PC-3 (cell line): ENCODE measurements at regions not wholly inside any gene's neighbourhood (a gene's known extent, or its start where the extent isn't known, plus 50 kb on each side); places are given as distances from the start of the nearest gene placed in this dataset.

Experiments used
- ATAC-seq: fragments of 200-7000 bp; cut with Tn5 transposase; 2 replicates; pipeline ENCODE4 v1.9.1; 2020; ENCODE audit warnings: mild to moderate bottlenecking, moderate library complexity
- BruUV-seq: library from RNA; stranded (reverse); fragments of 400-500 nt; replicated peaks from 2 replicates; lab custom pipeline; 2021; lab: Mats Ljungman, UMichigan
- CTCF ChIA-PET: fragments of 300-600 bp; sonication (Branson Sonifier 250); formaldehyde crosslinking; loops from one replicate; lab custom pipeline; 2022; ENCODE audit warnings: antibody characterized with exemption; lab: Charles Lee
- POLR2A ChIA-PET: fragments of 300-600 bp; sonication (Branson Sonifier 250); formaldehyde crosslinking; loops from one replicate; lab custom pipeline; 2022; ENCODE audit warnings: antibody characterized with exemption; ENCODE audit not compliant: unreplicated experiment; lab: Charles Lee
- DNase-seq: peaks from one replicate; pipeline ENCODE4 v3.0.0-alpha.2; 2015
- H2AFZ ChIP-seq: fragments of 300-600 bp; sonication (generic); 2 replicates; pipeline ENCODE4 v1.6.0; 2016; ENCODE audit warnings: antibody characterized with exemption, low read length
- H3F3A ChIP-seq: fragments of 300-600 bp; sonication (generic); one replicate; pipeline ENCODE4 v1.6.0; 2017; ENCODE audit warnings: antibody characterized with exemption, low read length, control low read depth, mild to moderate bottlenecking; ENCODE audit not compliant: unreplicated experiment
- H3K27ac ChIP-seq: fragments of 300-600 bp; sonication (generic); 2 replicates; pipeline ENCODE4 v1.5.1; 2016; ENCODE audit warnings: mild to moderate bottlenecking, low read length
- H3K27me3 ChIP-seq: fragments of 300-600 bp; sonication (generic); 2 replicates; pipeline ENCODE4 v1.6.1; 2016; ENCODE audit warnings: low read length, mixed read lengths
- H3K36me3 ChIP-seq: fragments of 300-600 bp; sonication (generic); 2 replicates; pipeline ENCODE4 v1.6.1; 2016; ENCODE audit warnings: low read depth, mixed run types, low read length, mixed read lengths
- H3K4me1 ChIP-seq: fragments of 300-600 bp; sonication (generic); 2 replicates; pipeline ENCODE4 v1.5.1; 2016; ENCODE audit warnings: low read length; ENCODE audit not compliant: insufficient read depth
- H3K4me2 ChIP-seq: fragments of 300-600 bp; sonication (generic); 2 replicates; pipeline ENCODE4 v1.6.0; 2016; ENCODE audit warnings: low read length
- H3K4me3 ChIP-seq: fragments of 300-600 bp; sonication (generic); 2 replicates; pipeline ENCODE4 v1.5.1; 2016; ENCODE audit warnings: mild to moderate bottlenecking, low read length, mixed read lengths
- H3K79me2 ChIP-seq: fragments of 300-600 bp; sonication (generic); 2 replicates; pipeline ENCODE4 v1.6.1; 2017; ENCODE audit warnings: low read length, mixed read lengths
- H3K9ac ChIP-seq: fragments of 300-600 bp; sonication (generic); 2 replicates; pipeline ENCODE4 v1.6.0; 2016; ENCODE audit warnings: mild to moderate bottlenecking, low read length
- H3K9me2 ChIP-seq: fragments of 300-600 bp; sonication (generic); replicated peaks from 2 replicates; pipeline ENCODE4 v1.6.1; 2016; ENCODE audit warnings: mixed run types, low read length, mixed read lengths
- H3K9me3 ChIP-seq: fragments of 300-600 bp; sonication (generic); 2 replicates; pipeline ENCODE4 v1.6.1; 2016; ENCODE audit warnings: low read length, mixed read lengths
- H4K20me1 ChIP-seq: fragments of 300-600 bp; sonication (generic); 2 replicates; pipeline ENCODE4 v1.6.1; 2016; ENCODE audit warnings: low read length, mixed read lengths
- EZH2 ChIP-seq: fragments of 300-600 bp; sonication (generic); IDR thresholded peaks from one replicate; pipeline ENCODE4 v1.6.1; 2017; ENCODE audit warnings: antibody characterized with exemption, mild to moderate bottlenecking, low read length; ENCODE audit not compliant: unreplicated experiment
- EZH2phosphoT487 ChIP-seq: fragments of 300-600 bp; sonication (generic); IDR thresholded peaks from 2 replicates; pipeline ENCODE4 v1.6.1; 2018; ENCODE audit warnings: mild to moderate bottlenecking, antibody characterized with exemption, low read length, borderline replicate concordance
- intact Hi-C: fragments of 100-400 bp; cut with micrococcal nuclease; formaldehyde crosslinking; loops from 2 replicates; pipeline ENCODE4 v1.9.0; 2023
- TF ChIP-seq, protein P1 (sequence below): fragments of 300-600 bp; sonication (generic); conservative IDR thresholded peaks from 2 replicates; pipeline ENCODE4 v1.5.1; 2017; ENCODE audit warnings: antibody characterized with exemption, low read depth, mild to moderate bottlenecking, low read length

DNA sequence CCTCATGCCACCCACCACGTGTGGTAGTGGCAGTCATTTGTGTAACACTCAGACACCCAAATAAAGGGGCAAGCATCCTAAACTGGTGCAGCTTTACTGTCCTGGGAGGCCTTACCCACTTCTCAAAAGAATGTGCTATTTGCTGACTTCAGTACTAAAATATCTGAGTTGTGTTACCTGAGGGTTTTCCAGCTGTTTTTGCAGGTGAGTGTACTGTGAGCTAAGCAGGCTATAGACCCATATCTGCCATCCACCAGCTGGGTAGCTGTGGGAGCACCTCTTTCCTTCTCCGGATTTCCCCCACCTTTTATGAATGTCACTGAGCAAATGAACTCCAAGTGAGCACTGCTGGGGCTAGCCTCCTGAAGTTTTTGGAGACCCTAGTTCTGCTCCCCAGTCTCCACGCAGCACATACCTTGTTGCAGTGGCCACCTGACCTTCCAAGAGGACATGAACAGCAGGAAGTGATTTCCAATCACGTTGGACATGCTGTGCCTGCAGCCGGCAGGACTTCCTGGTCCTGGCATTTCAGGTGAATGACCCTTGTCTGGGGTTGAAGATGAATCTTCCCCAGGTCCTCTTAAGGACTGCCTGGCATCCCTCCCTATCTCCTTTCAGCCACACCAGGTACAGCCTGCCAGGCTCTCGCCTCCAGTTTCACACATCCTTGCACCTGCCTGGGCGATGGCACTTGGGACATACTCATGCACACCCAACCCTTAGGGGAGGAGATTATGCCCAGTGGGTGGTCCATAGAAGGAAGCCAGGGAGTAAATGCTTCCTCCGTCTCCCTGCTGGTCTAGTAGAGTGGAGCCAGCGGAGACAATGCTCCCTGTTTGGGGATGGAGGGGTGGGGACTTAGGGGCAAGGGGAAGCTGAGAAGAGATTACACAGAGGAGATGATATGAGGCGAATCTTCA lies 109.5 kb upstream of the SPATA13 start:
- BruUV-seq = no TSS peak
- POLR2A ChIA-PET = interaction anchor here (0.6 kb wide), 1 partner anchor 32 kb away, joined by 3 read pairs; no protein-coding TSS in a partner anchor
- H4K20me1 ChIP-seq = no peaks in the 10 kb centered on the region
- peak overlapping the region; percentile 54 for H3K27ac ChIP-seq
- intact Hi-C loops = no loop called here
- H3K9me2 ChIP-seq = no peaks in the 10 kb centered on the region
- H3F3A ChIP-seq = no peaks in the 10 kb centered on the region
- ATAC-seq (peak; percentile 12; the same call in 1 of the 2 replicates), DNase-seq (peak; percentile 38)
- H3K79me2 ChIP-seq = no peaks in the 10 kb centered on the region
- peaks cover 34% of the 10 kb centered on the region for H3K4me1 ChIP-seq
- H3K9ac ChIP-seq = no peak overlapping the region; the same call in 1 of the 2 replicates
- TF ChIP-seq, protein P1, sequence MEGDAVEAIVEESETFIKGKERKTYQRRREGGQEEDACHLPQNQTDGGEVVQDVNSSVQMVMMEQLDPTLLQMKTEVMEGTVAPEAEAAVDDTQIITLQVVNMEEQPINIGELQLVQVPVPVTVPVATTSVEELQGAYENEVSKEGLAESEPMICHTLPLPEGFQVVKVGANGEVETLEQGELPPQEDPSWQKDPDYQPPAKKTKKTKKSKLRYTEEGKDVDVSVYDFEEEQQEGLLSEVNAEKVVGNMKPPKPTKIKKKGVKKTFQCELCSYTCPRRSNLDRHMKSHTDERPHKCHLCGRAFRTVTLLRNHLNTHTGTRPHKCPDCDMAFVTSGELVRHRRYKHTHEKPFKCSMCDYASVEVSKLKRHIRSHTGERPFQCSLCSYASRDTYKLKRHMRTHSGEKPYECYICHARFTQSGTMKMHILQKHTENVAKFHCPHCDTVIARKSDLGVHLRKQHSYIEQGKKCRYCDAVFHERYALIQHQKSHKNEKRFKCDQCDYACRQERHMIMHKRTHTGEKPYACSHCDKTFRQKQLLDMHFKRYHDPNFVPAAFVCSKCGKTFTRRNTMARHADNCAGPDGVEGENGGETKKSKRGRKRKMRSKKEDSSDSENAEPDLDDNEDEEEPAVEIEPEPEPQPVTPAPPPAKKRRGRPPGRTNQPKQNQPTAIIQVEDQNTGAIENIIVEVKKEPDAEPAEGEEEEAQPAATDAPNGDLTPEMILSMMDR = no peak
- TF ChIP-seq EZH2 (no peak), EZH2phosphoT487 (no peak)
- H3K36me3 ChIP-seq = no peaks in the 10 kb centered on the region; the same call in 1 of the 2 replicates
- H2AFZ ChIP-seq = peak overlapping the region; percentile 19; the same call in 1 of the 2 replicates
- H3K27me3 ChIP-seq = no peaks in the 10 kb centered on the region
- H3K4me3 ChIP-seq = peak overlapping the region; percentile 15; the same call in 1 of the 2 replicates
- peaks cover 10% of the 10 kb centered on the region; the same call in 1 of the 2 replicates for H3K9me3 ChIP-seq
- CTCF ChIA-PET = no interaction called here
- peak overlapping the region; percentile 72 for H3K4me2 ChIP-seq

DNA sequence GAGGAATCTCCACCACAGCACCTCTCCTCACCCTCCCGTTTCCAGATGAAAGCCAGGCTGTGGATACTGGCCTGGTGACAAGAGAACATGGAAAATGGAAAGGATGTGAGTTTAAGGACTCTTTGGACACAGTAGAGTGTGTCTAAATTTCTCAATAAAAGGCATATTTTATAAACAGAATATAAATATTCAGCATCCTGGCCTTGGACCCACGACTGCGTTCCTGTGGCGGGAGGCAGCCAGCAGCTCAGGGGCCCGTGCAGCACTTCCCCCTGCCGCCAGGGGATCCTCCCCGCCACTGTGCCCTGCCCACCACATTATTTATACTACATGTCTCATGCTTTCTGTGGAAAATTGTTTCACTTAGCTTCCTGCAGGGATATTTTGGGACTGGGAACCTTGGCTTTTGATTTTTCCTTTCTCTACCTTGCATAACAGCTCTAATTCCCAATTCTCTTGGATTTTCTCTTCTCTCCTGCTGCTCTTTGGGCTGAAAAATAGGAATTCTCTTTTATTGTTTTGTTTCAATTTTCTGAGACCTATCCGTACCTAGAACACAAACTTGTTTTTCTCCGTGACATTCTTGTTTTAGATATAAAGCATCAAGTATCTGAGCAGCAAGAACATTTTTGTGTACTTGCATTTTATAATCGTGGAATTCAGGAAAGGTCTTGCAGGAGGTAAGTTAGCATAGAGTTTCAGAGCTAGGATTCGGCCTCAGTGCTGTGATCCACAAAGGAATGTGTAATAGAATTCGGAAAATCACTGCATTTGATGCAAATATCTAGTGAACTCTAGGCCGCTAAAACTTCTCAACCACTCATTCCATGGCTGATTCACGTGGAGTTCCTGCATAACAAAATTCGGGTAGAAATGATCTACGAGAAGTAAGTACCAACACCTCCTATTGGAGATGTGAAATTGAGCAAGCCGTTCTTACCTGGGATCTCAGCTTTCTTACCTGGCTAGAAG lies 107.7 kb upstream of the SPATA13 start:
- H3K27me3 ChIP-seq = no peaks in the 10 kb centered on the region
- H2AFZ ChIP-seq = no peak overlapping the region
- DNase-seq (no peak), ATAC-seq (0 out of 2 replicates have a peak, but pooled peaks have one; percentile 9)
- no peak overlapping the region for H3K4me3 ChIP-seq
- intact Hi-C loops = loop anchor here (1.0 to 2.0 kb wide), 5 partner anchors 22 to 167 kb away; no protein-coding TSS in a partner anchor
- no peaks in the 10 kb centered on the region for H3F3A ChIP-seq
- H3K9ac ChIP-seq = no peak overlapping the region
- H3K9me3 ChIP-seq = no peaks in the 10 kb centered on the region
- no peaks in the 10 kb centered on the region for H3K36me3 ChIP-seq
- ChIA-PET POLR2A (interaction anchor here (0.6 kb wide), 1 partner anchor 46 kb away, joined by 3 read pairs; no protein-coding TSS in a partner anchor), CTCF (interaction anchor here (0.7 to 1.7 kb wide), 4 partner anchors 107 to 176 kb away, joined by 3 to 7 read pairs (median 6); no protein-coding TSS in a partner anchor)
- H3K27ac ChIP-seq = peak overlapping the region; percentile 19; the same call in 1 of the 2 replicates
- H3K79me2 ChIP-seq = no peaks in the 10 kb centered on the region
- no peaks in the 10 kb centered on the region for H3K9me2 ChIP-seq
- H4K20me1 ChIP-seq = no peaks in the 10 kb centered on the region
- H3K4me1 ChIP-seq = peaks cover 34% of the 10 kb centered on the region
- BruUV-seq = no TSS peak
- TF ChIP-seq EZH2phosphoT487 (no peak), EZH2 (no peak)
- TF ChIP-seq, protein P1 = no peak
- H3K4me2 ChIP-seq = peak overlapping the region; percentile 33
